ENCODE measurements at regions not wholly inside any gene's neighbourhood (a gene's known extent, or its start where the extent isn't known, plus 50 kb on each side); places are given as distances from the start of the nearest gene placed in this dataset.

DNA sequence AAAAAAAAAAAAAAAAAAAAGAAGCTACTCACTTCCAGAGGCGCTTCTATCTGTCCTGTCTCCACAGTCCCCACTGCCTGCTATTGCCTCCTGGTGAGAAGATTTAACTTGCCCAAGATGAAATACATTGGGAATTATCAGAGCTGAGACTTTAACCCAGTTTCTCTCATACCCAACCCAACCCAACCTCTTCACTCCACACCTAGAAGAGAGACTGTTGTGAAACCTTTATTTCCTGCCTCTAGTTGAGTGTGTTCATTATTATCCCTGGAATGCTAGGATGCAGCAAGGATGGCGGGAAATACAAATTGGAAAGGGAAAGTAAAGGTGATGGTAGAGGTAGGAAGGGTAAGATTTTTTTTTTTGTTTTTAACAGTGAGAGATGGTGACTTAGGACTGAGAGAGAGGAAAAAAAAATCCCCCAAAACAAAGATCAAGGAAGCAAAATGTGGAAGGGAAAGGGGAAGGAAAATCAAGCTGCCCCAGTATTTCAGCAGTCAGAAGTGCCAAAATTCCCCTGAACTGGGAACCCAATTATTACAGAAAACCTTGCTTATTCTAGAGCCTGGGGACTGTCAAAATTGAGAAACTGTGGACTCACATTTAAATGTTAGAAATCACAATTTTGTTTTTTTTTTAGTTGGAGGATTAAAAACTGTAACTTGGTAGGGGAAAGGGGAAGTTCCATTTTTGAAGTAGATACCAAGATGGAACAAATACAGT is 253.0 kb downstream of the PTTG2 start:
- no peak overlapping the region for H3K4me3 ChIP-seq

DNA sequence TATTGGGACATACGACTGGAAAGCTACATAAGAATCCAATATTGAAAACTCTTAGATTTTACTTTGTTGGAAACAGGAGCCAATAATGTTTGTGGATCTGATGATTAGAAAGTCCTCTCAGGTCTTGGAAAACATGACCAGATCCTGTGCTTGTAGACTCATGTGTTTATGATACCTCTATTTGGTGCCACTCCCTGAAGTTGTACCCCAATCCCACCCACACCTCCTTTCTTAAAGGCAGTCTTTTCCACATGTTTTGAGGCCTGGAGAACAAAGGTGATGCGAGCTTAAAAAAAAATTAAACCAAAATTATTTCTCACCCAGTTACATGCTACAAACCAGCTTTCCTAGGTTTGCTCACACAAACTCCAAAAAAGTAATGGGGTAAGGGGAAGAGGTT is 262.7 kb downstream of the PTTG2 start:
- no peaks in the 10 kb centered on the region for H3K9me3 ChIP-seq (ENCODE audit: low read depth)
- H3K27ac ChIP-seq = no peak overlapping the region
- DNase-seq (ENCODE audit: low read depth in 1 of 2, low spot score in 1 of 2) = no peak
- H3K36me3 ChIP-seq = no peaks in the 10 kb centered on the region
- H3K27me3 ChIP-seq = no peaks in the 10 kb centered on the region
- H3K4me1 ChIP-seq (ENCODE audit: low read depth) = no peaks in the 10 kb centered on the region
- H3K4me3 ChIP-seq = no peak overlapping the region
- TF ChIP-seq, protein P1, sequence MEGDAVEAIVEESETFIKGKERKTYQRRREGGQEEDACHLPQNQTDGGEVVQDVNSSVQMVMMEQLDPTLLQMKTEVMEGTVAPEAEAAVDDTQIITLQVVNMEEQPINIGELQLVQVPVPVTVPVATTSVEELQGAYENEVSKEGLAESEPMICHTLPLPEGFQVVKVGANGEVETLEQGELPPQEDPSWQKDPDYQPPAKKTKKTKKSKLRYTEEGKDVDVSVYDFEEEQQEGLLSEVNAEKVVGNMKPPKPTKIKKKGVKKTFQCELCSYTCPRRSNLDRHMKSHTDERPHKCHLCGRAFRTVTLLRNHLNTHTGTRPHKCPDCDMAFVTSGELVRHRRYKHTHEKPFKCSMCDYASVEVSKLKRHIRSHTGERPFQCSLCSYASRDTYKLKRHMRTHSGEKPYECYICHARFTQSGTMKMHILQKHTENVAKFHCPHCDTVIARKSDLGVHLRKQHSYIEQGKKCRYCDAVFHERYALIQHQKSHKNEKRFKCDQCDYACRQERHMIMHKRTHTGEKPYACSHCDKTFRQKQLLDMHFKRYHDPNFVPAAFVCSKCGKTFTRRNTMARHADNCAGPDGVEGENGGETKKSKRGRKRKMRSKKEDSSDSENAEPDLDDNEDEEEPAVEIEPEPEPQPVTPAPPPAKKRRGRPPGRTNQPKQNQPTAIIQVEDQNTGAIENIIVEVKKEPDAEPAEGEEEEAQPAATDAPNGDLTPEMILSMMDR (IDR thresholded peaks at IDR 0.05; ENCODE audit: low read depth, low read length) = no peak

More for the DNA sequence above, 253.0 kb downstream of the PTTG2 start:
- Histone ChIP-seq H3K36me3 (no peaks in the 10 kb centered on the region), H3K27me3 (no peaks in the 10 kb centered on the region), H3K9me3 (ENCODE audit: low read depth) (no peaks in the 10 kb centered on the region), H3K27ac (no peak overlapping the region), H3K4me1 (ENCODE audit: low read depth) (no peaks in the 10 kb centered on the region)
- DNase-seq (ENCODE audit: low read depth in 1 of 2, low spot score in 1 of 2) = no peak
- TF ChIP-seq, protein P1 (IDR thresholded peaks at IDR 0.05; ENCODE audit: low read depth, low read length) = no peak

DNA sequence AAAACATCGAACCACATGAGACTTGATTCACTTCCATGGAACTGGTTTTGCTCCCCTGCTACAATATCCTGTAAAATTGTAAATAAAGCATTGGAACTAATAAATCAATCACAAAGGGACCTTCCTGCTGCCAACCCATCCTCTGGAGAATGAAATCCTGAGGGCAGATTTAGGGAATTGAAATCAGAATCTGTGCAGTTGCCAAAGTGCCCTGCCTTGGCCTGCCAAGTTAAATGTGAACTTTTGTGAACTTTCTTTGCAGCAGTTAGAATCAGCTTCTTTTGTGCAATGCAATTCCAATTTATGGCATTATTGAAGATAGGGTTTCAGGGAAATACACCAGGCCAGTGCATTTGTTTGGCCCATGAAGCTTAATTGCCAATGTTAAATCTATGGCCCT is 263.1 kb downstream of the PTTG2 start:
- H3K4me3 ChIP-seq = no peak overlapping the region
- H3K4me1 ChIP-seq (ENCODE audit: low read depth) = no peaks in the 10 kb centered on the region
- no peaks in the 10 kb centered on the region for H3K9me3 ChIP-seq (ENCODE audit: low read depth)
- H3K27me3 ChIP-seq = no peaks in the 10 kb centered on the region
- no peak overlapping the region for H3K27ac ChIP-seq
- DNase-seq (ENCODE audit: low read depth in 1 of 2, low spot score in 1 of 2) = no peak
- TF ChIP-seq, protein P1 (IDR thresholded peaks at IDR 0.05; ENCODE audit: low read depth, low read length) = no peak
- H3K36me3 ChIP-seq = no peaks in the 10 kb centered on the region

DNA sequence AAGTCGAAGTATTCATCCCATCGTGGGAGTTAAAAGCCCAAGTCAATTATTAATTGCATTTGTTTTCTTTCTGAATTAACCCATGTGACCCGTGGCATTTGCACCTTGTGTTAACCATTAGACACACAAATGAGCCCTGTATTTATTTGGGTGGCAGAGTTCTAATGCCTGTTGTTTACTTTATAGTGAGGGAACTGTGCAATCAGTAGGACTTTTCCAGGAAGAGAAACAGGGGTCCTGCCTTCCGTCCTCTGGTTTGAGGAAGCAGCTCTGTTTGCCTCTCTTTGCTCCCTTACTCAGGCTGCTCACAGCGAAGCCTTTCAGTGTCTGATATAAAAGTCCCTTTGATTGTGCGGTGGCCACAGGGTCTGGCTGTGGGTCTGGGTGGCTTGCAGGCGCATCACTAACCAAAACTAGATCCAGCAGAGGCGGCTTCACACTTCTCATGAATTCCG is 263.6 kb downstream of the PTTG2 start:
- DNase-seq (ENCODE audit: low read depth in 1 of 2, low spot score in 1 of 2) = no peak

DNA sequence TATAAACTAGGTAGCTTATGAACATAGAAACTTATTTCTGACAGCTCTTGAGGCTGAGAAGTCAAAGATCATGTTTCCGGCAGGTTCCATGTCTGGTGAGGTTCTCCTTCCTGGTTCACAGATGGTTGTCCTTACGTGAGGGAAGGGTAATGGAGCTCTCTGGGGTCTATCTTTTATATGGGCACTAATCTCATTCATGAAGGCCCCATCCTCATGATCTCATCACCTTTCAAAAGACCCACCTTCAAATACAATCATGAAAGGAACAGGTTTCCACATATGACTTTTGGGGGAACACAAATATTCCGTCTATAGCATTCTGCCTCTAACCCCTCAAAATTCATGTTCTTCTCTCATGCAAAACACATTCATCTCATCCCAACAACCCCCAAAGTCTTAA is 264.7 kb downstream of the PTTG2 start:
- DNase-seq (ENCODE audit: low read depth in 1 of 2, low spot score in 1 of 2) = no peak
- TF ChIP-seq, protein P1 (IDR thresholded peaks at IDR 0.05; ENCODE audit: low read depth, low read length) = no peak

More for the DNA sequence above, 263.6 kb downstream of the PTTG2 start:
- Histone ChIP-seq H3K36me3 (no peaks in the 10 kb centered on the region), H3K27me3 (no peaks in the 10 kb centered on the region), H3K9me3 (ENCODE audit: low read depth) (no peaks in the 10 kb centered on the region), H3K4me1 (ENCODE audit: low read depth) (no peaks in the 10 kb centered on the region), H3K27ac (no peak overlapping the region), H3K4me3 (no peak overlapping the region)
- TF ChIP-seq, protein P1 (IDR thresholded peaks at IDR 0.05; ENCODE audit: low read depth, low read length) = no peak

More for the DNA sequence above, 264.7 kb downstream of the PTTG2 start:
- H3K4me3 ChIP-seq = no peak overlapping the region
- H3K36me3 ChIP-seq = no peaks in the 10 kb centered on the region
- no peak overlapping the region for H3K27ac ChIP-seq
- no peaks in the 10 kb centered on the region for H3K9me3 ChIP-seq (ENCODE audit: low read depth)
- no peaks in the 10 kb centered on the region for H3K4me1 ChIP-seq (ENCODE audit: low read depth)
- H3K27me3 ChIP-seq = no peaks in the 10 kb centered on the region
